Stimulated activated CD4-positive, alpha-beta T cell treated with anti-CD3 and anti-CD28 coated beads, Interleukin-12 subunit alpha, Interleukin-12 subunit beta, amount 100 ng/mL, for 24 hours (primary cell): ENCODE measurements at regions not wholly inside any gene's neighbourhood (a gene's known extent, or its start where the extent isn't known, plus 50 kb on each side); places are given as distances from the start of the nearest gene placed in this dataset.

Source experiments
- DNase-seq, 2 experiments: peaks; one replicate each; pipeline ENCODE4 v3.0.0-alpha.2; 2020; ENCODE audit warnings: low read depth in 2 of 2

- DNase-seq = no peak
These were observed 198.5 kb upstream of the RARB start for GRCh38 chr3:25229586-25229985.

GRCh38 chr3:25235031-25235430 is 193.0 kb upstream of the RARB start:
- DNase-seq = no peak

GRCh38 chr3:25235466-25235865 is 192.6 kb upstream of the RARB start:
- DNase-seq = no peak

- DNase-seq = no peak
These were observed 190.5 kb upstream of the RARB start for GRCh38 chr3:25237602-25238001.

- no peak for DNase-seq
These were observed 189.0 kb upstream of the RARB start for GRCh38 chr3:25239042-25239441.

- DNase-seq = no peak
These were observed 181.2 kb upstream of the RARB start for GRCh38 chr3:25246913-25247312.

- DNase-seq = no peak
These were observed 175.8 kb upstream of the RARB start for GRCh38 chr3:25252291-25252690.

- no peak for DNase-seq
These were observed 171.0 kb upstream of the RARB start for GRCh38 chr3:25257026-25257425.

GRCh38 chr3:25259871-25260270 is 168.2 kb upstream of the RARB start:
- DNase-seq = no peak

- DNase-seq = no peak
These were observed 165.7 kb upstream of the RARB start for GRCh38 chr3:25262322-25262721.

GRCh38 chr3:25265284-25265683 is 162.8 kb upstream of the RARB start:
- no peak for DNase-seq

- DNase-seq = no peak
These were observed 161.4 kb upstream of the RARB start for GRCh38 chr3:25266677-25267076.

GRCh38 chr3:25272090-25272489 is 156.0 kb upstream of the RARB start:
- DNase-seq = no peak

GRCh38 chr3:25273582-25274171 is 154.4 kb upstream of the RARB start:
- no peak for DNase-seq

- no peak for DNase-seq
These were observed 150.6 kb upstream of the RARB start for GRCh38 chr3:25277503-25277902.

GRCh38 chr3:25281041-25281731 is 146.9 kb upstream of the RARB start:
- no peak for DNase-seq

- no peak for DNase-seq
These were observed 146.3 kb upstream of the RARB start for GRCh38 chr3:25281732-25282126.

- DNase-seq = no peak
These were observed 144.4 kb upstream of the RARB start for GRCh38 chr3:25283613-25284012.

GRCh38 chr3:25284249-25284648 is 143.8 kb upstream of the RARB start:
- no peak for DNase-seq

- no peak for DNase-seq
These were observed 140.7 kb upstream of the RARB start for GRCh38 chr3:25287291-25287884.

GRCh38 chr3:25288413-25288812 is 139.7 kb upstream of the RARB start:
- no peak for DNase-seq

- DNase-seq = no peak
These were observed 138.9 kb upstream of the RARB start for GRCh38 chr3:25289156-25289555.

GRCh38 chr3:25289663-25290062 is 138.4 kb upstream of the RARB start:
- DNase-seq = no peak
